ENCODE measurements at regions not wholly inside any gene's neighbourhood (a gene's known extent, or its start where the extent isn't known, plus 50 kb on each side); places are given as distances from the start of the nearest gene placed in this dataset.
"Not testable (repeated sequence)": the region's sequence is repeated elsewhere in the genome, so short reads cannot be mapped to it uniquely, and the experiment has no call there.

DNA sequence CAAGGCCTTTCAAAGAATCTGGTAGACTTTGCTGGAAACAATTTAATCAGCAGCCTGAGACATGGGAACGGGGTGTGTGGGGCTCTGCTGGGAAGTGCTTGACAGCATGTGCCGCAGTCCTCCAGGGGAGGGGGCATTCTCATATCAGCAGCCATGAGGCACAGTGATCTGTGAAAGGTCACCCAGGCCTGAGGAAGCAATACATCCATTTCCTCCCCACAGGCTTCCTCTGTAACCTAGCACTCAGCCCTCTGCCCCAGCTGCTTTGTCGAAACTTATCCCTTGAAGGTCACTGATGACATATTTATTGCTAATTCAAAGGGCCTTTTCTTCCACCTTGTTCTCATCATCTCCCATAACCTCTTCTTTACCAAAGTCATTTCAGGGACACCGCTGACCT, 103.3 kb downstream of the TNFAIP3 start:
- DNase-seq, result peak; percentile 34

DNA sequence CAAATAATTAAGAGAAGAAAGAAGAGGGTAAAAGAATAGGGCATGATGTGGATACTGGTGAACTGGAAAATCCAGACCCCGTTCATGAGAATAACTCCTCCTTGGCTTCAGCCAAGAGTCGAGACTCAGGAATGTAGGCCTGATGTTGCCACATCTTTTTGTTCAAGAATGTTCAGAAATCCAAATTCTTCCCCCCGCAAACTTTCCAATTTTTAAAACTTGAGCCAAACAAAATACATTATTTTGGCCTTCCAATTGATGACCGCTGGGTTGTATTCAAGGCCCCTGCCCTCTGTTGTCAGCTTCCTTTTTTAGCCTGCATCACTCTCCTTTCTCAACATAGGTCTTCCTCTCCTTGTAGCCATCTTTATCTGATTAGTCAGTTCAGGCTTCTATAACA, 106.1 kb downstream of the TNFAIP3 start:
- DNase-seq, result no peak

DNA sequence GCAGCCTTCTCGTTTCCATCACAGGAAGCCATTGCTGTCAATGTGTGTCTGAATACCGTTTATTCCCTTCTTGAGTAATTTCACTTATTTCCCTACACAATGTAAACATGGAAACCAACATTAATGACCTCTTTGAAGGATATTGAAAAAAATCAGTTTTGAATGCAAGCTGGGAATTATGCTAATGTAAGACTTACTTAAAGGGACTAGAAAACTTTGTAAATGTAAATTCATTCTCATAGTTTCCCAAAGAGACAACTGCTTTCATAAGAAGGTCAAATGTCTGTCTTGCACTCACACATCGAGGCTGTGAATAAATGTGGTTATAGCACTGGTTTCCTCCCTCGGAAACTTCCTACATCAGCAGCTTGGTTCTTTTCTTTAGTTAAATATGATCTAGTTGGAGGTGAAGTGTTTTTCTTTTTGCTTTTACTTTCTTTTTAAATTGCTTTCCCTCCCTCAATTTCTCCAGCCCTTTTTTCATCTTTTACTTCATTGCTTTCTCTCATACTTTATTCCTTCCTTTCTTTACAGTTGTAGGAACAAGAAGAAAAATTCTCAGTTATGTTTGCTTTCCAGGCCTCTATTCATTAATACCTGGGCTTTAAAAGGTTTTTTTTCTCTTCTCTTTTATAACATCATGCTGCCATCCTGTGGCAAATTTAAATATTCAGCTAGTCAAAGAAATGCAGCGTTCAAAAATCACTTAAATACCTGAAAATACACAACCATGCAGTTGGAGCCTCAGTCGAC, 108.3 kb downstream of the TNFAIP3 start:
- peak; percentile 74 for DNase-seq

DNA sequence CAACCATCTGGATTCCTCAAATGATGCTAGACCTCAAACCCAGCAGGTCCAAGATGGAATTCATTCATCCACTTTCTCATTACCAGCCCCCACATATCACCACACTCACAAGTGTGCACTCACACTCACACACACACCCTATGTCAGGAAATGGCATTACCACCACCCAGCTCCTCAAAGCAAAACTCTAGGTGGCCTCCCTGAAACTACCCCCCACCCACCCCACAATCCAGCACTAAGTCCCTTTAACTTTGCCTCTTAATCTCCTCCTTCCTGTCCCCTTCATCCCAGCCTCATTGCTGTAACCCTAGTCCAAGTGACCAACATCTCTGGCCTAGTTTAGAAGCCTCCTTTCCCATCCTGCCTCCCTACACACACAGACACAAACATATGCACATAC, 109.4 kb downstream of the TNFAIP3 start:
- DNase-seq, result no peak

- no peak for DNase-seq
Observed at GRCh38 chr6:137977206-137977605, 110.1 kb downstream of the TNFAIP3 start.

DNA sequence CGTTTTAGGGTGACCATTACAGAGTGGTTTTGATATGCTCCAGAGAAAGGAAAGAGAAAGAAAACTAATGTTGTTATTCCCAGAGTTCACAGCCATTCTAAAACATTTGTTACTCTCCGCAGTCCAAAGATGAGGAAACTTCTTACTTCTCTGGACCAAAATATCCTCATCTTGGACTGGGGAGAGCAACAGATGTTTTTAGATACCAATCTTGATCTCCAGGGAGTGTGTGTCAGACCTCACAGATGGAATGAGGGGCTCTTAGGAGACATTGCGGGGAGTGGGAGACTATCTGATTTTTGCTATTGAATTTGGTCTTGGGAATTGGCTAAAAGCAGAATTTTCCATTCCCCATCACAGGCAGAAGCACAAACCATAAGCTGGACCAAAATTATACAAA, 110.8 kb downstream of the TNFAIP3 start:
- no peak for DNase-seq

- peak; percentile 71 for DNase-seq
Observed at GRCh38 chr6:137978252-137978896, 111.3 kb downstream of the TNFAIP3 start.

DNA sequence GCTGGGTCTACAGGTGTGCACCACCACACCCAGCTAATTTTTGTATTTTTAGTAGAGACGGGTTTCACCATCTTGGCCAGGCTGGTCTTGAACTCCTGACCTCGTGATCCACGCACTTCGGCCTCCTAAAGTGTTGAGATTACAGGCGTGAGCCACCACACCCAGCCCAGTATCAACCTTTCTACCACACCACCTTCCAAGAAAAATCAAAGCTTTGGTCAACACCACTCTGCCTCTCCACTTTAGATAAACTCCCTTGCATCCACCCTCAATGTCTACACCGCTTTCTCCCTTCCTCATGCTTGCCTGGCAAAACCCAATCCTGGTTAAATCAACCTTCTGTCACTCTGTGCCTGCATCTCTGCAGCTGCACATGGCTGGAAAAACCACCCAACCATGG, 112.2 kb downstream of the TNFAIP3 start:
- DNase-seq, result not testable (repeated sequence)

- DNase-seq, result no peak
Observed at GRCh38 chr6:137980777-137981176, 113.7 kb downstream of the TNFAIP3 start.

DNA sequence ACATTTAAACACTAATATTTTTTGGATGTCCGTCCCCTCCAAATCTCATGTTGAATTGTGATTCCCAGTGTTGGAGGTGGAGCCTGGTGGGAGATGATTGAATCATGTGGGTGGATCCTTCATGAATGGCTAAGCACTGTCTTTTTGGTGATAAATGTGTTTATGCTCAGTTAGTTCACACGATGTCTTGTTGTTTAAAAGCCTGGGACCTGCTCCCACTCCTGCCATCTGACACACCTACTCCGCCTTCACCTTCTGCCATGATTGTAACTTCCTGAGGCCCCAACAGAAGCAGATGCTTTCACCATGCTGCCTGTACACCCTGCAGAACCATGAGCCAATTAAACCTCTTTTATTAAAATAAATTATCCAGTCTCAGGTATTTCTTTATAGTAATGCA, 114.7 kb downstream of the TNFAIP3 start:
- DNase-seq, result no peak

DNA sequence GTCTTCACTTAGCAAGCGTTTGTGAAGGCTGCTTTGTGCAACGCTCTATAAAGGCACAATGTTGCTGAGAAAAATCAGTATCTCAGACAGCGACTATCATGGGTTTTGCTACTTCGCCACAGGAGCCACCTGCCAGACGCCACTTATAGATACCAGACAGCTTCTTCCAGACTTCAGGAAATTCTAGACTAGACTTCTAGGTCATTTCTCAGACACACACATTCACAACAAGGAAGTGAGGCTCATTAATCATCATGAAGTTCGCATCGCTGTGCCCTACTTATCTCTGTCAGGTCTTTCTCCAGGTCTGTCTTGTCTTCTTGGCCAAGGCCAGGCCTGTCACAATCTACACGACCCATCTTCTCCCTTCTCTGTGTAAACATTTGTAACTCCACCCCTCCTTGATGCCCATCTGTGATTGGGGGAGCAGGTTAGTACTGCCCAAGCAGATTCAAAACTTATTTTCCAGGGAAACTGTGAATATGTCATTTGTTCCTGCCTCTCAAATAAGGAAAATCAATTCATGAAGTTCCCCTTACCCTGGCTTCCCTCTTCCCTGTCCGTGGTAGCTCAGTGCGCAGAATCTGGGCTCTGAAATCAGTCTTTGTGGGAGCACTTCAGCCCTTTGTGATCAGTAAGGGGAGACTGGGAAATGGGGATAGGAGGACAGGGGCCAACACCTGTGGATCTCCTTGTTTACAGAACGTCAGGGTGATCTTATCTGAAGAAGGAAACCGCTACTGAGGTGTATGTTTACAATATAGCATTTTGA, 115.5 kb downstream of the TNFAIP3 start:
- DNase-seq, result no peak

- DNase-seq, result no peak
Observed at GRCh38 chr6:137983269-137983668, 116.2 kb downstream of the TNFAIP3 start.

GRCh38 chr6:137989664-137990063, 117.6 kb downstream of the PERP start:
- no peak for DNase-seq

DNA sequence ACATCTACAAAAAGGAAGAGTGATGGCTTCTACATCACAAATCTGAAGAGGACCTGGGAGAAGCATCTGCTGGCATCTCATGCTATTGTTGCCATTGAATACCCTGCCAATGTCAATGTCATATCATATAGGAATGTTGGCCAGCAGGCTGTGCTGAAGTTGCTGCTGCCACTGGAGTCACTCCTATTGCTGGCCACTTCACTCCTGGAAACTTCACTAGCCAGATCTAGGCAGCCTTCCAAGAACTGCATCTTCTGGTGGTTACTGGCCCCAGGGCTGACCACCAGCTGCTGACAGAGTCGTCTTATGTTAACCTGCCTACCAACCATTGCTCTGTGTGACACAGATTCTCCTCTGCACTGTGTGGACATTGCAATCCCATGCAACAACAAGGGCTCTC, 111.8 kb downstream of the PERP start:
- no peak for DNase-seq

DNA sequence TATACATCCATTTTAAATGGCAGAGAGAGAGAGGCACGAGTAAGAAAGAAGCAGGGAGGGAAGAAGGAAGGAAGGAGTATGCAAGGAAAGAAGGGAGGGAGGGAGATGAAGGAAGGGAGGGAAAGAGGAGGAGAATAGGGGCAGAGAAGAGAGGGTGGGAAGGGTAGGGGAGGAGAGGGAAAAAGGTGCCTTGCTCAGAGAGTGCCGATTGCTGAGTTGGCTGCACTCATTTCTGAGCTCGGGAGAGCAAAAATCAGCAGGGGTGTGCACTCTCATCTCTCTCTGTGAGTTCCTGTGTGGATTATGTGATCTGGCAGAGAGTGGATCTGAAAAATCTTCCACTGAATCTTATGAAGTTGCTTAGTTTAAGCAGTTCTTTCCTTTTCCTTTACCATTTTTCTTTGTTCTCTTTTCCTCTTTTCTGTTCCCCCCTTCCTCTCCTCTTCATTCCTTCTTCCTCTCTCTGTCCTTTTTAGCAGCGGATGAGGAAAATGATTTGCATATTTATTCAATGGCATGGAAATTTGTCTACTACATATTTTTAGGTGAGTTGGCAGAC, 108.7 kb downstream of the PERP start:
- no peak for DNase-seq

DNA sequence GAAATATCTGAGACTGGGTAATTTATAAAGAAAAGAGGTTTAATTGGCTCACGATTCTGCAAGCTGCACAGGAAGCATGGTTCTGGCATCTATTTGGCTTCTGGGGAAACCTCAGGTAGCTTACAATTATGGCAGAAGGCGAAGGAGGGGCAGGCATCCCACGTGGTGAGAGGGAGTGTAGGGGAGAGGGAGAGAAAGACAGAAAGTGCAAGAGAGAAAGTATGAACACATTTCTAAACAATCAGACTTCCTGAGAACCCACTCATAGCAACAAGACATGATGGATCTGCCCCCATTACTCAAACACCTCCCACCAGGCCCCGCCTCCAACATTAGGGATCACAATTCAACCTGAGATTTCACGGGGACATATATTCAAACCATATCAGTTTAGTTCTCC, 107.4 kb downstream of the PERP start:
- no peak for DNase-seq

DNA sequence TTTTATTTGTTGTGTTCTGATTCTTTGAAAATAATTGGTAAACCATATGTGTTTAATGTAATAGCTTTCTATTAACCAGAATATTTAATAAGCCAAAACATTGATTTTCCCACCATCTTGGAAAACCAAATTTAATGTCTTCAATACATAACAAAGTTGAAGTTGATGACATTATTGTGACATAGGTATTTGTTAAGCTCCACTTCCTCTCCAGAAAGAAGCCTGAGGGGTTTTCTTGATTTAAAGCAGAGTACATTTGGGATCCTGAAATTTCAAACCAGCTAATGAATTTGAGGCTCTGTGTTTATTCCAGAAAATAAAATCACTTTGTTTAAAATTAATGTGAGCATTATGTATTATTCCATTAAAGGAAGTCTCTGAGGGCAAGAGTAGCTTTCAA, 106.3 kb downstream of the PERP start:
- no peak for DNase-seq

- DNase-seq, result peak; percentile 67
Observed at GRCh38 chr6:138001750-138002349, 105.4 kb downstream of the PERP start.

- DNase-seq, result peak; percentile 43
Observed at GRCh38 chr6:138004430-138005287, 102.6 kb downstream of the PERP start.

DNA sequence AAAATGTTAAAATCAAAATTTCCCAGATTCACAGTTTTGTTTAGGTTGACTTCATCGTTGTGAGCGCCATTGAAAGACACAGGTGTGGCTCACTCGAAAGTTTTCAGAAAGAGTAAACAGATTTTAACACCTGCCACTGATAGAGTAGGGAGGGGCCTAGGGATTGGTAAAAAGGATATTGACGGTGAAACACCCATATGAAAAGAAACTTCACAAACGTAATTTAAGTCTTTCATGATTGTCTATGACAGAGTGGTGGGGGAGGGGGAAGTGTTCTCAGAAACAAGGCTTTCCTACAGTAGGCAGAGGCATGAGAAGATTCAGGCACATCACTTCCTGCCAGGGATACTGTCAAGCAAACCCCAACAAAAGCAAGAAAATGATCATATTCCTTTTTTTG, 101.4 kb downstream of the PERP start:
- DNase-seq, result peak; percentile 16

DNA sequence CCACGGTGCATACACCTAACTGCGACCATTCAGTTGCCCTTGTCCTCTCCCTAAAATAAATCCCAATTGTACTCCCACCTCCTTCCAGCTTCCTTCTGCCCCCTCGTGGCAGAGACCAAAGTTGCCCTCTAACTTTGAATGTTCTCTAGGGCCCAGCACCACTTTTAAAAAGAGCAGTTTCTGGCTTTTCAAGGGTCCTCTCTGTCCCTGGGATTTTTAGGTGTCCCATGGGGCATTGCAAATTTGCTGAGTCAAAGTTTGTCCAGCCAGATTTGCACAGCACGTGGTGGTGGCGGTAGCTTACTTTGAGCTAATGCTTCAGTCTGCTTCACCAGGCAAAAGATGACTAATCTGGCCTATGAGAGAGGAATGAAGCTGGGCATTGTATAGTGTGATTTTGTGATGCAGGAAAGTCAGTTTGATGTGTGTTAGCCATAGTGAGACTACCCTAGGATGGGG, 100.2 kb downstream of the PERP start:
- peak; percentile 37 for DNase-seq

GRCh38 chr6:138008791-138009190, 98.4 kb downstream of the PERP start:
- no peak for DNase-seq

All from activated CD4-positive, alpha-beta T cell treated with anti-CD3 and anti-CD28 coated beads, Interleukin-10, Interleukin-2, amounts not matched to agents 100 ng/mL and 50 ng/mL, durations not matched to agents 16 hours and 8 hours (primary cell).